ENCODE measurements at regions not wholly inside any gene's neighbourhood (a gene's known extent, or its start where the extent isn't known, plus 50 kb on each side); places are given as distances from the start of the nearest gene placed in this dataset.

GRCh38 chr18:40011201-40011600 lies 1943.8 kb upstream of the PIK3C3 start:
- DNase-seq, result no peak

- no peak for DNase-seq
These were observed 1948.4 kb upstream of the PIK3C3 start for GRCh38 chr18:40006634-40007033.

DNA sequence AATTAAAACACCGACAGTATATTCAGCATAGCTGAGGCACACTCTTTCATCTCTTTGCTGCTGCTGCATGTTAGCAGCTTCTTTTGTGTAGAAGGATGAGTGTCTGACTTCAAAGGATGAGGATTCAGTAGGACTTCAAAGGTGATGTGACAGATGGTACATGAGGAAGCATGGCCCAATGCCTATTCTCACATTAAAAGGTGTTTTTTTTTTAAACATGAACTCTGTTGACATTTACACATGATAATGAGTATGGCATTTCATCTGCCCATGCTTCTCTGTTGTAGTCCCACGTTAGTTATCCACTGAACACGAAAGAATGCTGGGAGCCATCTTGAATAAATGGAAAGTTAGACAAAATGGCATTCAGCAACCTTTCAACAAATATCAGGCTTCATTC lies 1950.8 kb upstream of the PIK3C3 start:
- no peak for DNase-seq

GRCh38 chr18:39998317-39998716 lies 1956.7 kb upstream of the PIK3C3 start:
- no peak for DNase-seq

DNA sequence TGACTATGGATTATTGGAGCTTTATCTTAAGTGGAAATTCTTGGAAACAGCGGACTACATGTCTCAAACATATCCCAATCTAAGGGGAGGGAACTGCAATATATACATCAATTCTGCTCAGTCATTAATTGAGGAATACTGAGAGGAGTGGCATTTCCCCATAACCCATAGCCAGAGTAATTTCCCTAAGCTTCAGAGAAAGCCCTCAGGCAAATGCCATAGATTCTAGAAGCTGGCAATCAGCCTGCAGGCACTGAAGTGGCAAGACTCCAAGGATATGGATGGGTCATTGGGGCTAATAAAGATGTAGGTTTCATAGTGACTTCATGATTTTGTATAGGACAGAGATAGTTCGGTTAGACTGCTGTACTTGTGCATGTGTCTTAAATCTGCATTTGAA lies 1960.5 kb upstream of the PIK3C3 start:
- no peak for DNase-seq

DNA sequence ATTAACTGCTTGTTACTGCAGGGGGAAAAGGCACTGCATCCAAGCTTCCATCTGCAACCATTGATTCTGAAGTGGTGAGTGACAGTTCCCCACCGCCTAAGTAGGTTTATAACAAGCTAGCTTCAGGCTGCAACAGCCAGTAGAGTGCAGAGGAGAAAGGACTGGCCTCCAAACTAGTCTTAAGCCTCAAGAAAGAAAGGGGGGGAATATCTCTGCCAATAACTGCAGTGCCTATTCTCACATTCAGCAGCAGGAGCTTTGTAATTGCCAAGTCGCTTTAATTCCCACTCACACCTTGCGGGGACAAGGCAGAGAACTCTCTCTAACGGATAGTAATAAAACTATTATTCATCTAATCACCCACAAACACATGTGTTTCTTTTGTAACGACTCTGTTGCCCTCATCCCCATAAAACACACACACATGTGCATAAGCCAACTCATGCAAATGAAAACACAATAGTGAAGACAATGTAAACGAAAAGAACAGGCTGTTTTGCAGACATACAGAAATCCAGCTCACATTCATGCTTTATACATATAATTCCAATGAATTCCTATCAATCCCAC lies 1963.3 kb upstream of the PIK3C3 start:
- DNase-seq, result no peak

DNA sequence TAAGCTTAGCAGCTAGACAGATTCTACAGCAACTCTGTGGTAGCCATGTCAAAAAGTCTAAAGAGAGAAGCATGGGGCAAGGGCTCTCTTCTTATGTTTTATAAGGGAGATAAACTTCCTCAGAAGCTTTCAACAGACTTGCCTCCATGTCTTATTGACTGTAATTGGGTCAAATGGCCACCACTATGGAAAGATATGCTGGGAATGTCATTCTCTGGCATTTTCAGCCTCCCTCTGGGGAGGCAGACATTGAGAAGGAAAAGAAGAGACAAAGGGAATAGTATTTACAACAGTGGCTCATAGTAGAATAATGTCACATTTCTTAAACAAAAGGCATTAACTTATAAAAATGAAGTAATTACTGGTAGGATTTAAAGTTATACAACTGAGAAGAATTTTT lies 1964.5 kb upstream of the PIK3C3 start:
- no peak for DNase-seq

- no peak for DNase-seq
These were observed 1978.3 kb upstream of the PIK3C3 start for GRCh38 chr18:39976771-39977170.

DNA sequence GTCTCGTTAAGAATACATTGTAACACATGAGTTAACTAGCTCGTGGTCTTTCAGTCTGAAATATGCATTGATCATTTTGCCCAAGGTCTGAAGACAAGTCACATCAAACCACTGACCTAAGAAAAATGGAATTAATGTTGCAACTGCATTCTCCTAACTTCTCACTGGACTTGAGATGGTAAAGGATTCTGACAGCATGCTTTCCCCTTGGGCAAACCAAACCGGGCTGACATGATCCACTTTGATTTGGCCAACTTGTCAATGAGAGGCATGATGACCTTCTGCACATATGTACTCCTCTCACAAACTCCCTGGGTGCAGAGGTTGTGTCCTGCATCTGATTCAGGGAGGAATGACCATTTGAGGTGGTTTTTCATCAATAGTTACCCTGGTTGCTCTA lies 1982.5 kb upstream of the PIK3C3 start:
- DNase-seq, result no peak

DNA sequence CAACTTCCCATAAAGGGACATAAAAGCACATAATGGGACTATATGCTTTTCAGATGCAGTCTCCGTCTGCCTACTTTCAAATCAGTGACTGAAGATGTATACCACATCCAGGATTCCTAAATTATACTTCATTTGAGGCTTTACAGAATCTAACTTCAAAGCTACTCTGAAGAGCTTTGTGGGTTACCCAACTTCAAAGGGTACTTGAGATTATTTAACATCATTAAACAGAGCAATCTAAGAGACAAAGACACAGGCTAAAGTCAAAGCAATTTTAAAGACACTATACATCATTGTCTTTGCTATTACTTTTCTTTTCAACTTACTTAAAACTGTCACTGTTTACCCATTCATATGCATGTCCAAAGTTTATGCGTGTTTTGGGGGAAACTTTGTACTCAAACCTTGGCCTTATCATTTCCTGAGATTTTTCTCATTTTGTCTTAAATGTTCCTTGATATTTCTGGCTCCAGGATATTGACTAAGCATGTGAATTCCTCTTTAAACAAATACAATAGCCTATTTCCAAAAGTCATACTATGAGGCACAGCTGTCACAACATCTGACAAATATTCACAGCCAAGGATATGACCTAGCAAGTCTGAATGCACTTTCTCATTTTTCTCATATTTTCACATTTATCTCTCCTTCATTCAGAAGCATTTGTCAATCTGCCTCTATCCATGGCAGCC lies 1985.1 kb upstream of the PIK3C3 start:
- DNase-seq, result no peak

DNA sequence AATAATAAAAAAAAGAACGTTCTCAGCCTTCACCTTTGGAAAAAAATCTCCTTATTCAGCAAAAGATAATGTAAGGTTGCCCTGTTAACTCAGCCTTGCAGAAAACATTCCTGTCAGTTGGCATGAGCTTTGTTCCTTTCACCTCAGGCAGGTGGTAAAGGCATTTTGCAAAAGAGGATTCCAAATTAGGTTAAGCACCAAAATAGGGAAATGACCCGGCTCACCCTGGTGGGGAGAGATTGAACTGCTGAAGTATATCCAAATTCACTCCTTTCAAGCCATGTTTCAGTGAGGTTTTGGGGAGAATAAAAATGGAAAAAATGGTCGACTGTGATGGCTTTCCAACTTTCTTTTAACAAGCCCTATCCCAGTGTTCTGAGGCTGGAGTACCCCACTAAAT lies 1988.8 kb upstream of the PIK3C3 start:
- no peak for DNase-seq

GRCh38 chr18:39962546-39962945 lies 1992.5 kb upstream of the PIK3C3 start:
- DNase-seq, result no peak

DNA sequence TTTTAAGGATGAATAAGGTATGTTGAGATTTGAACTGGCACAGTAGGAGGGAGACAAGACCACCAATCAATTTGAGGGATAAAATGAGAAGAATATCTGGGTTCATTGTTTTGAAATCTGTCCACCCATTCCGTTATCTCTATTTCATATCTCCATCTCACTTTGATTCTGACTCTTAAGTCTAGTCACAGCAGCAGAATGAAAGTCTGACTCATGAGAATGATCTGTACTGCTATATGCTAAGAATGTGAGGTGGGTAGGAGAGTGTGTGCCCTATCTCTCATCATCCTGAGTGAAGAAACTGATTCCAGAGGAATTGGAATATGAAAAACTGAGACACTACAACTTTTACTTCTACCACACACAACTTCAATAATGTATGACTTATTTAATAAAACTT lies 1994.5 kb upstream of the PIK3C3 start:
- no peak for DNase-seq

- no peak for DNase-seq
These were observed 1995.2 kb upstream of the PIK3C3 start for GRCh38 chr18:39959839-39960238.

DNA sequence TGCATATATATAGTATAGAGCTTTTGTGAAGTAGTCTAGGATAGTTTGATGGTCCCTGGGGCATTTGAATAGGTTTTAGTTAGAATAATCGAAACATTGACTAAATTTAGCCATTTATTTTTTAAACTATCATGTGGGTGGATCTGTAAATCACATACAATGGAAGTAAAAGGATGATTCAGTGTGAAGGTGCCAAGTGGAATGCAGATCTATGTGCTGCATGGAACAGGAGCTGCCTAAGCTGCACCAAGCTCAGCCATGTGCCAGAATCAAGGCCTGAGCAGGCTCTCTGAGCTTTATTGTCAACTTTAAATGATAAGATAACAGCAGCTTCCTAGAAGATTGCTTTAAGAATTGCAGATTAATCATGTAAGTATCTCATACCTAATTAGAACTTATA lies 1996.2 kb upstream of the PIK3C3 start:
- no peak for DNase-seq

DNA sequence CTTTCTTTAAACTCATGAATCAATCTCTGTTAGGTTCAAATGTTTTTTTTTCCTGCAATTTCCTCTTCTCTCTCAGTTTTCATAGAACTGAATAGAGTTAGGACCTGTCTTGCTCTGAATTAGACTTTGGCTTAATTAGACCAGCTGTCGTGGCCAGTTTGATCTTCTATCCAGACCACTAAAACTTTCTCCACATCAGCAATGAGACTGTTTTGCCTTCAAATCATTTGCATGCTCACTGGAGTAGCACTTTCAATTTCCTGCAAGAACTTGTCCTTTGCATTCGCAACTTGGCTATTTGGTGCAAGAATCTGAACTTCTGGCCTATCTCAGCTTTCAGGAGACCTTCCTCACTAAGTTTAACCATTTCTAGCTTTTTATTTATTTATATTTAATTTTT lies 2002.2 kb upstream of the PIK3C3 start:
- no peak for DNase-seq

- DNase-seq, result no peak
These were observed 2003.8 kb upstream of the PIK3C3 start for GRCh38 chr18:39951142-39951720.

DNA sequence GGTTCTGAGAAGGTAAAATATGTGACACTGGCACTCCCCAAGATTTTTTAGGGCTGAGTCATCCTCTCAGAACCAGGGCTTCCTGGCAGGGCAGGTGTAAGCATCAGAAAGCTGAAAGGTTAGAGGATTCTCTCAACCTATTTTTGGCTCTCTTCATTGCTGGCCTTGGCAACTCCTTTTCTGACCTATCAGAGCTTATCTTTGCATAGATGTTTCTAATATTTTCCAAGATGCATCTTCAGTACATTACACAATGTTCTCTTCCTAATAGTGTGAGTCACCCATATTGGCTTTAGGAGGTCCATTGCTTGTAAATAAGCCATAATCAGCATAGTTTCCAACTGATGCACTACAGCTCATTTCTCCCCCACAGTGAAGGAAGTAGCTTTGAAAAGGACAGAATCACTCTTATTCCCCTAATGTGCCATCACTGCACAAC lies 2008.4 kb upstream of the PIK3C3 start:
- no peak for DNase-seq

DNA sequence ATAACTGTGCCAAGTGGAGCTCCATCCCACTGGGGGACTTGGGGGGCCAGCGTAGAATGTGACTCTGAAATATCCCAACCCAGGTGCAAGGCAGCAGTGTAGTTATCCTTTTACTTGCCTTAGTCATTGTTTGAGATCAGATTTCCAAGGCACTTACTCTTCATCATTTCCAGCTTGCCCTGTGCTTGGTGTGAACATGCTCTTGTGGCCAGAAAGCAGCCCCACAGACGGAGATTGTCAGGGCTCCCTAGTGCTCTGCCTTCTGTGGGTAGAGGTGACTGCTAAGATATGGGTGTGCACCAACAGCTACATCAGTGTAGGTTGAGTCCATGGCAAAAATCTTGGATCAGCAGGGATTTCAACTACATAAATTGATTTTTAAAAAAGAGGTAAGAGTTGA lies 2010.0 kb upstream of the PIK3C3 start:
- DNase-seq, result no peak

- no peak for DNase-seq
These were observed 2012.3 kb upstream of the PIK3C3 start for GRCh38 chr18:39942702-39943101.

- no peak for DNase-seq
These were observed 2016.1 kb upstream of the PIK3C3 start for GRCh38 chr18:39938676-39939608.

GRCh38 chr18:39935598-39935997 lies 2019.4 kb upstream of the PIK3C3 start:
- no peak for DNase-seq

GRCh38 chr18:39918847-39919246 lies 2036.2 kb upstream of the PIK3C3 start:
- no peak for DNase-seq
